ENCODE measurements at regions not wholly inside any gene's neighbourhood (a gene's known extent, or its start where the extent isn't known, plus 50 kb on each side); places are given as distances from the start of the nearest gene placed in this dataset.
A peak's percentile ranks its signal among the peaks of the same experiment; 100 is the strongest.

DNA sequence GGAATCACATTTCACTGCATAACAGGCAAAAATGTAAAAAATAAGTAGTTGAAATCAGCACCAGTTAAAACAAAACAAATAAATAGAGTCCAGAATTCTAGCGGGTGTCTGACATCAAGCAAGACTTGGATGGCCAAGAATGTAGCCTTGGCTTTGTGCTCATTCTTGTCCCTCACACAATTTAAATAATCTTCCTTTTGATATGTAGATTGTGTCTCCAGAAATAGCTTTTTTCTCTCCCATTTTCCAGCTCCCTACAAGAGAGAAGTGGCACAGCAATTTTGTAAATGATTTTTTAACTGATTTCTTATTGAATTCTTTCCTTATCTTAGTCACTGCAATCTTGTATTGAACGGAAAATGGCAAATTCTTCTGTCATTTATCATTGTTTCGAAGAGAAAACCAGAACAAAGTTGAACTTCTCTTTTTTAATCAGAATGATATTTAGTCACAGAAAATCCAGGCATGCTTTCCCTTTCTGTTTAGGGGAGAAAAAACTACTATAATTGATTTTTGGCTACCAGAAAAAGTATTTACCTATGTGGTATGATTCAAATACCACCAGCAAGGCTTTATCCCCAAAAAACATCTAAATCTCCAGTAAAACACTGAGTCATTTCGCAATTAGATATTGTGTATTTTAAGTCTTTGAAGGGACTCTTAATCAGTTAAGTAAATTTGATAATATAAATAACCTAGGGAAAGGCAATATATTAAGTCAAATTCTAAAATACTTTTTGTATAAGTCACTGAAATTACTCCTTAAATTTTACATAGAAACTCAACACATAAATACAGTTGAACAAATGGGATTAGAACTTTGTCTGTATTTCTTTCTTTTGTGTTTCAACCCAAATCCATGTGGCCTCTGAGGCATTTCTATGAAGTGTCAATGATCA lies 481.7 kb downstream of the GBE1 start:
- DNase-seq (ENCODE audit: low spot score), result no peak

GRCh38 chr3:81277853-81278252 lies 483.6 kb downstream of the GBE1 start:
- DNase-seq (ENCODE audit: low spot score), result peak; percentile 7

GRCh38 chr3:81274671-81275070 lies 486.8 kb downstream of the GBE1 start:
- no peak for DNase-seq (ENCODE audit: low spot score)

- DNase-seq (ENCODE audit: low spot score), result no peak
Measured at GRCh38 chr3:81270603-81271379, 490.7 kb downstream of the GBE1 start.

GRCh38 chr3:81268526-81268925 lies 492.9 kb downstream of the GBE1 start:
- no peak for DNase-seq (ENCODE audit: low spot score)

DNA sequence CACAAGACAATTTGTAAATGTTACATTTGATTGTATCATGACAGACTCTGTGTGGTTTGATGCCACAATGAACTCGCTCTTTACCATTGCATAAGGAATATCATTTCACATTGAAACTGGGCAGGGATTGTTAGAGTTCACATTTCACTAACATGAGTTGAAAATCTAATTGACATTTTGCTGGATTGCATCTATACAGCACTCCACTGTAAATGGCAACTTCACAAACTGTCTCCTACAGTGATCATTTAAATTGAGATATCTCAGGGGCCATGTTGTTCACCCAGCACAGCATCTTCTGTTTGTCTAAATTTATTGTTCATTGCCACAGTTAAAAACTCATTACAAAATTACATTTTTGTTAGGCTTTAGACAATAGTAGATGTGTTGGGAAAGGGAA lies 499.4 kb downstream of the GBE1 start:
- DNase-seq (ENCODE audit: low spot score), result no peak

GRCh38 chr3:81255463-81255862 lies 506.0 kb downstream of the GBE1 start:
- DNase-seq (ENCODE audit: low spot score), result no peak

DNA sequence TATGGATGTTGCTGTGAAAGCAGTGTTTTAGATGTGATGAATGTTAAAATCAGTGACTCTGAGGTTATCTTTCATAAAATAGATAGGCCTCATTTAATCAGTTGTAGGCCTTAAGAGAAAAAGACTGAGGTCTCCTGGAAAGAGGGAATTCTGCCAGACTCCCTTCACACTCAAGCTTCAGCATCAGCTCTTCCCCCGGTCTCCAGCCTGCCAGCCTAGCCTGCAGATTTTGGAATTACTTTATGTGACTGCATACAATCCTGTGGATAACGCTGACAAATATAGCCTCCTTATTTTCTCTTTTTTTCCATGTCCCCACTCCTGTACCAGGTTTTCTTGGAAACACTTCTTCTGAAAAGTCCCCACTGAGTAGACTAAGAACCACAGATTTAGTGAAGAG lies 510.3 kb downstream of the GBE1 start:
- DNase-seq (ENCODE audit: low spot score), result no peak

- peak; percentile 1 for DNase-seq (ENCODE audit: low spot score)
Measured at GRCh38 chr3:81249540-81250029, 511.9 kb downstream of the GBE1 start.

DNA sequence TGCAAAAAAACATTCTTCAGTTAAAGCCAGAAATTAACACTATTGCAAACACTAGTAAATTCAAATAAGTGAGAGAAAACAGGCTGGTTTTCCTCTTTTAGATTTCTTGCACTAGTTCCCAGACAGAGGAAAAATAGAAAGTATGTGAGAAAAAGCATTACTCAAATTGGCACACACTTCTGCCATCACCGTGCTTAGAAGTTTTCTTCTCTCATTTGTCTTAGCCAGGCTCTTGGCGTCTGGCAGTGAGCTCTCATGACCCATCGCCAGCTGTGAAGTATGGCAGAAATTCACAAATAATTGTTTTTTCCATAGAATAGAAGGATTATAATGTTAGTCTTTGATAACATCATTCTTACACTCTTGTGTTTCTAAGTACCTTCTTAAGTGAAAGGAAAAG lies 515.9 kb downstream of the GBE1 start:
- no peak for DNase-seq (ENCODE audit: low spot score)

- no peak for DNase-seq (ENCODE audit: low spot score)
Measured at GRCh38 chr3:81245043-81245442, 516.4 kb downstream of the GBE1 start.

GRCh38 chr3:81244231-81244630 lies 517.2 kb downstream of the GBE1 start:
- no peak for DNase-seq (ENCODE audit: low spot score)

DNA sequence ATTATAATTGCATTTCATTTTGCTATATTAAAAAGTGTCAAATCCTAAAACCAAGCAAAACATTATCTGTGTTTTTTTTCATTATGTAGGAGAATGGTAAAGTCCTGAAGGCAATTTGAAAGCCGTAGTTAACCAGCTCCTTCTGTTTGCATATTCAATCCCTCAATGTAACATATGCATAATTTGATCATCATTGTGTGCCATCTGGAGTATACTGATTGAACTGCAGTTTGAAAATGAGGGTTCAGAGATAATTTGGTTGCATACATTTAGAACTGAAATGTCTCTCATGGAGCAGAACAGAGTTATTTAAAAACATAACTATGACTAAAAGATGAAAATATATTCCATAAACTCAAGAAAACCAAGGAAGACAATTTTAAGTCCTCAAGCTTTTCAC lies 518.6 kb downstream of the GBE1 start:
- no peak for DNase-seq (ENCODE audit: low spot score)

GRCh38 chr3:81237181-81237580 lies 524.3 kb downstream of the GBE1 start:
- DNase-seq (ENCODE audit: low spot score), result no peak

DNA sequence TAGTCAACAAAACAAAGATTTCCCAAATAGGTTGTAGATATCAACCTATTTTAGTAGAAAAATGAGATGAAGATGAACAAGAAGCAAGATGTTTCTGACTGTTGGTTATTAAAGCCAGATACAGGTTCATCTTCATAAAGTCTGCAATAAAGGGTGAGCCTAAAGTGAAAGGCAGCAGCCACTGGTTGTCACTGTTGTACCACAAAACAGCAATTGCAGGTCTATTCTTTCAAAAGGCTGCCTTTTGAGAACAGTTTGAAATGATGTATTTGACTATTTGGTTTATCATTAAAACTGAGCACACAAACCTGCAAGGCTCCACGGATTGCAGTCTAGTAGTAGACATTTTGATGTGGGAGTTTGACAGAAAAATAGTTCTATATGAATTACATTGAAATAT lies 543.4 kb downstream of the GBE1 start:
- no peak for DNase-seq (ENCODE audit: low spot score)

DNA sequence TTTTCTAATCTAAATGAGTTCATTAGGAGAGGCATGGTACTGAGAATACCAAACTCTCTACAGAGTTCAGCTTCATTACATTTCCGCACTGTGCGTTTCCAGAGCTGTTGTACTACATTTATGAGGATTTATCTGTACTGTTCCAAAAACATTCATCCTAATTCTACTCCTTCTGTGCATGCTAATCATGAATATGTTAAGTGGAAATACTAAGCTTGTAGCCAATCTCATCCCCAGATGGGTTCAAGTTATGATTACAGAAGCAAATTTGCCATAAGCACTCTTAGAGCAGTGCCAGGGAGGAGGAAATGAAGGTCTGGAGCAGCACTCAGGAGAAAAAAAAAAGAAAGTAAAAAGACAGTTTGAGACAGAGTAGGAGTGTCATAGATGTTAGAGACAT lies 544.3 kb downstream of the GBE1 start:
- DNase-seq (ENCODE audit: low spot score), result no peak

GRCh38 chr3:81216192-81216591 lies 545.3 kb downstream of the GBE1 start:
- DNase-seq (ENCODE audit: low spot score), result peak; percentile 17

DNA sequence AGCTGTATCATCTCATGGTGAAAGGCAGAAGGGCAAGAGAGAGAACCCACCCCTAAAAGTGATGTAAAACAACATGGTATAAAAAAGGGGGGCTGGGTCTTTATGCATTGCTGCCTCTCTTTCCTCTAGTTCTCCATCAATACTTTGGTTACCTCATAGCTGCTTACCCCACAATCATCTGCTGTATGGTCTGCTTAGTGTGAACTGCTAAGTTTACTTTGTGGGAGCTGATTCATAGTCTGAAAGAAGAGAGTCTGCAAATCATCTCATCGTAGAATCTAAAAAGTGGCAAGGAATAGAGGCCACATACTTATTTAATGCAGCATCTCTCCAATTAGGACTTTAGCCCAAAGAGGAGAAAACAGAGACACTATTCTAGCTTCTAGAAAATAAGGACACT lies 546.8 kb downstream of the GBE1 start:
- no peak for DNase-seq (ENCODE audit: low spot score)

DNA sequence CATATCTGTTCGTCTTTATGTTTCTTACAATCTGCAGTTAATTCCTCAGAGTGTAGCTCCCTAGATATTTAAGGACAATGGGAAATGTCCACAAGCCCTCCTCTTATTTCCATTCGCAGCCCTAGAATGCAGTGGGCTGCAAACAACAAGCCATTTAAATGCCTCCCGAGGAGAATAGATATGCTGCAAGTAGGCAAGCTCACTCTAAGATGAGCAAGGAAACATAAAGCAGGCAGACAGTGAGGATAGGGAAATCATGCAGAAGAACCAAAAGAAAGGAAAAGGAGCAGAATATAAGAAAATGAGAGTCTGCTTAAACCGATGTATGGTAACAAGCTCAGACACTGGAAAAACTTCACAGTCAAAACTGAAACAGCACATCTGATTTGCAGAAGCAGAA lies 561.9 kb downstream of the GBE1 start:
- DNase-seq (ENCODE audit: low spot score), result no peak

GRCh38 chr3:81198756-81199155 lies 562.7 kb downstream of the GBE1 start:
- no peak for DNase-seq (ENCODE audit: low spot score)

GRCh38 chr3:81198216-81198615 lies 563.2 kb downstream of the GBE1 start:
- no peak for DNase-seq (ENCODE audit: low spot score)

GRCh38 chr3:81197386-81197785 lies 564.1 kb downstream of the GBE1 start:
- DNase-seq (ENCODE audit: low spot score), result no peak

DNA sequence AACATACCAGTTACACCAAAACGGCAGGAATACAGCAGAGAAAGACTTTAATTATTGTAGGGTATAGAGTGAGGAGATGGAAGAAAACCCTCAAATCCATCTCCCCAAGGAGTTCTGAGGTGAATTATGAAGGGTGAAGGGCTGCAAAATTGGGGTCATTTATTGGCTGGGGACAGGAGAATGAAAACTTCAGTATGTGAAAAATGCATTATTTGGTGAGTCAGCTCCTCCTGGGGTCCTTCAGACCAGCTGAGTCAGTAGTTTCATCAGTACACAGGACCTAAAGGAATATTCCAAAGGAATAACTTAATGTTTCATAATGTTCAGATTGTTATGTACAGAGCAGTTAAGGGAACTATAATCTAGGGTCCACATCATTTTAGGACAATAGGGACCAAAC lies 566.0 kb downstream of the GBE1 start:
- no peak for DNase-seq (ENCODE audit: low spot score)
